GM19468 (cell line): ENCODE measurements at regions not wholly inside any gene's neighbourhood (a gene's known extent, or its start where the extent isn't known, plus 50 kb on each side); places are given as distances from the start of the nearest gene placed in this dataset.
"Not testable (repeated sequence)": the region's sequence is repeated elsewhere in the genome, so short reads cannot be mapped to it uniquely, and the experiment has no call there.

ENCODE experiments used
- ATAC-seq: cut with Tn5 transposase; IDR thresholded peaks from one replicate; pipeline ENCODE4 v1.9.1; 2021; ENCODE audit warnings: mild to moderate bottlenecking, moderate library complexity, moderate number of reproducible peaks; ENCODE audit not compliant: unreplicated experiment; ENCODE audit errors: extremely low read depth

DNA sequence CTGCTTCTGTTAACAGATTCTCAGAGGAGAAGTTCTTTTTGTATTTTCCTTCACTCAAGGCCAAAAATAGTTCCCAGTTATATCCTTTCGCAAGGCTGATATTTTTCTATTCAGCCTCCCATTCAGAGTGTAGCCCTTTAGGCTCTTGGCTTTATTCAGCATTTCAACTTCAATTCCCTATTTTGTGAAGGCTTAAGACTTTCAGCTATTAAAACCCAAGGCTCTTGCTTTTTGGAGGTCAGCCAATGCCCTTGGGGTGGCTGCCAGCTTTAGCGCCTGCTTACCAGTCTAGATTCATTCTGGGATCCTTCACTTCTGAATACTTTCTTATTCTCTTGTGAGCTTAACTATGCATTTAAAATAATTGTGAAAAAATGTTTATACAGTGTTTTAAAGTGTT, 57.3 kb upstream of the ADGRA3 start:
- no peak for ATAC-seq

- no peak for ATAC-seq
Measured at GRCh38 chr4:22573641-22574040, 57.8 kb upstream of the ADGRA3 start.

DNA sequence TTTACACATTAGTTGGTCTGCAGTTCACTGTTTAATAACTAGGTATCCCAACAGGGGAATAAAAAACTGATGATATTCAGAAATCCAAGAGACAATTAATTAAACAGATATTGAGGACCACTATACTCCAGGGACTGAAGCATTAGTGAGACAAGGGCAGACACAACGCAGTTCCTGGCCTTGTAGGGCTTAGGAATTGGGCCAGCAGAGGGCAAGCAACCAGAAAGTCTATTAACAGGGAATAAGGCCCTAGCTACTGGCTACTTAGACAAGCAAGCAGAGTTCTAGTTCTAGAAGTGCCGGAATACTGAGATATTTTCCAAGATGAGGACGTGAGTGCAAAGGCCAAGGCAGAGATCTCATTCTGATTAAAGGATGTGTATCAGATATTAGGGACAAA, 58.6 kb upstream of the ADGRA3 start:
- ATAC-seq: no peak

GRCh38 chr4:22574880-22575279, 59.0 kb upstream of the ADGRA3 start:
- no peak for ATAC-seq

DNA sequence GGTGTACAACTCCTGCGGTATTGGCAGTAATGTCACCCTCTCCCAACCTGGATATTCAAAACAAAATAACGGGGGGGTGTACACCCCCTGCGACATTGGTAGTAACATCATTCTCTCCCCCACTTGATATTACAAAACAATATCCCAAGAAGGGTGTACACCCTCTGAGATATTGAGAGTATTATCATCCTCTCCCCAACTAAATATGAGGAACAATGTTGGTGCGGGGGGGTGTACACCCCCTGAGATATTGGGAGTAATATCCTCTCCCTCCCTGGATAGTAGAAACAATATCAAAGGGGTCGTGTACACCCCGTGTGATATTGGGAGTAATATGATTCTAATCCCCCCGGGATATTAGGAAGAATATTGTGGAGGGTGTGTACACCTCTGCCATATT, 71.4 kb upstream of the ADGRA3 start:
- ATAC-seq: no peak

DNA sequence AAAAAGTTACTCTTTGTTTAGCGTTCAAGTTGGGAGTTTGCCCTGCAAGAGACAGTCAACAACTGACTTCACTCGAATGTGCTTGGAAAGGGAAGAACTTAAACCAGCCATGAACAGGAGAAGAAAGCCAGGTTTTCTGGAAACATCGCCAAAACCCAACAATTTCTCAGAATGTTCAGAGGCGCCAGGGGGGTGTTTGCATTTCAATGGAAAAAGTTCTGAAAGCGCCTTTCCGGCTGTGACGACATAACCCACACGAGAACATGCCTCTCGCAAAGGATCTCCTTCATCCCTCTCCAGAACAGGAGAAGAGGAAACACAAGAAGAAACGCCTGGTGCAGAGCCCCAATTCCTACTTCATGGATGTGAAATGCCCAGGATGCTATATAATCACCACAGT, 78.1 kb upstream of the ADGRA3 start:
- no peak for ATAC-seq

DNA sequence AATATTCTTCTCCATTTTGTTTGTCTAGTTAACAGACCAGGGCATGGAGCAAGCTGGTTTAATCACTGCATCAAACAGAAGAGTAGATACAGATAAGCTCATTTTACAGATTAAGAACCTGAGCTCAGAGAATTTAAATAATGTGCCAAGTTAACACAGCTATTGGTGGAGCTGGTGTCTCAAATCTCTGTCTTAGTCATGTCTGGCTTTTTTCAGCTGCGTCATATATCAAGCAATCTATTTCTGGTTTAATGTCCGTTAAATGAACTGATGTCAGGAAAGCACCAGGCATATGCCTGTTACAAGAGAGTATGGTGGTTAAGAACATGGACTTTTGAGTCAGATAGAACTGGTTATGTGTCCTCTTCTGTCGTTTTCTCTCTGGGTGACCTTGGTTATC, 79.8 kb upstream of the ADGRA3 start:
- peak; percentile 39 for ATAC-seq

- ATAC-seq: no peak
Measured at GRCh38 chr4:22596409-22596808, 80.5 kb upstream of the ADGRA3 start.

- ATAC-seq: no peak
Measured at GRCh38 chr4:22597471-22597870, 81.6 kb upstream of the ADGRA3 start.

DNA sequence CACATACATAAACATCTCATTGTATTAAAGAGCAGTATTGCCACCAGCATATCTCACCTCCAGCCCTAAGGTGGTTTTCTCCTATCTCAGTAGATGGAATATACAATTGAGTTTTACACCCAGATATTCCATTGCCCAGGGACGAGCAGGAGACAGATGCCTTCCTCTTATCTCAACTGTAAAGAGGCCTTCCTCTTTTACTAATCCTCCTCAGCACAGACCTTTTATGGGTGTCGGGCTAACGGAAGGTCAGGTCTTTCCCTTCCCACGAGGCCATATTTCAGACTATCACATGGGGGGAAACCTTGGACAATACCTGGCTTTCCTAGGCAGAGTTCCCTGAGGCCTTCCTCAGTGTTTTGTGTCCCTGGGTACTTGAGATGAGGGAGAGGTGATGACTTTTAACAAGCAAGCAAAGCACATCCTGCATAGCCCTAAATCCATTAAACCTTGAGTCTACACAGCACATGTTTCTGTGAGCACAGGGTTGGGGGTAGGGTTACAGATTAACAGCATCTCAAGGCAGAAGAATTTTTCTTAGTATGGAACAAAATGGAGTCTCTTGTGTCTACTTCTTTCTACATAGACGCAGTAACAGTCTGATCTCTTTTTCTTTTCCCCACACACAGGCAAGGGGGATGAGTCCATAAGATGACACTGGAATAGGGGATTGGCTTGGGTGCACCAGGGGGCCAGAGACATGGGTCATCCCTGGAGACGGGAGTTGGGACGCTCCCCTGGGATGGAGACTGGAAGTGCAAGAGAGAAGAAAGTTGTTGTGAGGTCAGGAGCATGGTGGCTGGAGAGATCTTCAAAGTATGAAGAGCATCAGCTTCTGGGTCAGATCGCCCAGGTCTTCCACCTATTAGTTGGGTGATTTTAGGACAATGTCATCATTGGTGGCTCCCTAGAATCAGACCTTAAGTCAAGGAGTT, 82.5 kb upstream of the ADGRA3 start:
- ATAC-seq: not testable (repeated sequence)

DNA sequence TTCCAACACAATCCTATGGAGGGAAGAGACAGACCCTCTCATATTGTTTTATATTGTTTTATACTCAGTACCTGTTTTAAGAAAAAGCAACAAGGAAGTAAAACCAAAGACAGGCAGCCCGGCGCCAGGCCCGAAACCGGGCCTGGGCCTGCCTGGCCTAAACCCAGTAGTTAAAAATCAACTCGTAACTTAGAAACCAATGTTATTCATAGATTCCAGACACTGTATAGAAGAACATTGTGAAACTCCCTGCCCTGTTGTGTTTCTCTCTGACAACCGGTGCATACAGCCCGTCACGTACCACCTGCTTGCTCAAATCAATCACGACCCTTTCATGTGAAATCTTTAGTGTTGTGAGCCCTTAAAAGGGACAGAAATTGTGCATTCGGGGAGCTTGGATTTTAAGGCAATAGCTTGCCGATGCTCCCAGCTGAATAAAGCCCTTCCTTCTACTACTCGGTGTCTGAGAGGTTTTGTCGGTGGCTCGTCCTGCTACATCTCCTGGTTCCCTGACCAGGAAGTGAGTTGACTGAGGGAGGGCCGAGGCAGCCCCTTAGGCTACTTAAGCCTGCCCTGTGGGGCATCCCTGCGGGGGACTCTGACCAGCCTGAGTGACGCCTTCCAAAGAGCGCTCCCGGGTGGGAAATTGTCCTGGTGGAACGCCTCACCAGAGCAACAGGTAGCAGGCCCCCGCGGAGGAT, 83.5 kb upstream of the ADGRA3 start:
- not testable (repeated sequence) for ATAC-seq

GRCh38 chr4:22599929-22600432, 84.1 kb upstream of the ADGRA3 start:
- not testable (repeated sequence) for ATAC-seq

DNA sequence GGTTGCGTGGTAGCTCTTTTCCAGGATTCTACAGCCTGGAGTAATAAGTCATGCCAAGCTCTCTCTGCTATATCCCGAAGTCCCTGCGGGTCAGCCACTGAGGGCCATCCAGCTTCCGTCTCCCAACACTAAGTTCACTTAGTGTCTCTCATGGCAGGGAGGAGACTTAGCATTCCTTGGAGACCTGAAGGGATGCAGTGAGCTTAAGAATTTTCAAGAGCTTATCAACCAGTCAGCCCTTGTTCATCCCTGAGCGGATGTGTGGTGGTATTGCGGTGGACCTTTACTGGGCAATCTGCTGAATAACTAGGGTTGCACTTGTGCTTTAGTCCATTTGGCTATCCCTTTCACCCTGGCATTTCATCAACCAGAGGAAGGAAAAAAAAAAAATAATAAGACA, 85.8 kb upstream of the ADGRA3 start:
- ATAC-seq: not testable (repeated sequence)

DNA sequence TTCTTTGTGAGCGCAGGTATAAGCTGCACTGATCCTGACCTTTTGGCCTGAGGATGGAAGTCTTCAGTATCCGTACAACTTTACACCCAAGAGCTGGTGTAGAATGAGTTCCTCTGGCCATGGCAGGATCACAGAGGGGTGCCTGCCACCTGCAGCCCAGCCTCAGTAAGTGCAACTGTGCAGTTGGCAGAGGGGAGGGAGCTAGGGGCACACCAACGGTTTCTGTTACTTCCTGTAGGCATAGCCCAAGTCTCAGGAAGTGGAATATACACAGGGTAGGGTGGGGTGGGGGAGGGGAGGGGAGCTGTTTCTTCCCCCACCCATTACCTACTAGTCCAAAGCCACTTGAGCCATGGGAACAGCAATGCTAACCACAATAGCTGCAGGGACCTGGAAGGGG, 85.4 kb upstream of the GBA3 start:
- peak; percentile 58 for ATAC-seq

GRCh38 chr4:22609951-22610525, 82.7 kb upstream of the GBA3 start:
- not testable (repeated sequence) for ATAC-seq

GRCh38 chr4:22614114-22614513, 78.6 kb upstream of the GBA3 start:
- ATAC-seq: no peak

DNA sequence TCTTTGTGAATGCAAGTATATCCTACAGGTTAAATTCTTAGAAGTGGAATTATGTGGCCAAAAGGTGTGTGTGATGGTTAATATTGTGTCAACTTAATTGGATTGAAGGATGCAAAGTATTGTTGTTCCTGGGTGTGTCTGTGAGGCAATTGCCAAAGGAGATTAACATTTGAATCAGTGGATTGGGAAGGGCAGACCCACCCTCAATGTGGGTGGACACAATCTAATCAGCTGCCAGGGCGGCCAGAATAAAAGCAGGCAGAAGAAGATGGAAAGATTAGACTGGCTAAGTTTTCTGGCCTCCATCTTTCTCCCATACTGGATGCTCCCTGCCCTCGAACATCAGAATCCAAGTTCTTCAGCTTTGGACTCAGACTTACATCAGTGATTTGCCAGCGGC, 76.2 kb upstream of the GBA3 start:
- ATAC-seq: no peak

DNA sequence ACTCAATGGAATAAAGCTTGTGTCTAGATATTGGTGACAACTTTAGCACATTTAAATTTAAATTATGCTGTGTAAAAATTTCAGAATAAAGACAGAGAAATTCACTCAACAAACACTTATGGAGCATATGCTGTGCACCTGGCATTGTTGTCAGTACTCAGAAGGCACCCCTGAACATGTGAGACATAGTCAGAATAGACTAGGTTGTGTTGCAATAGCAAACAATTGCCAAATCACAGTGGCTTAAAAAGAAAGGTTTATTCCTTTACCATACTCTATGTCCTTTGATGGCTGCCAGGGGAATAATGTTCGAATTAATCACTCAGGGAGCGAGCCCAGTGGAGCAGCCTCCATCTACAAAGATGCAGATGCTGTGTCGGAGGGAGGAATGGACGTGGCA, 72.6 kb upstream of the GBA3 start:
- ATAC-seq: not testable (repeated sequence)

DNA sequence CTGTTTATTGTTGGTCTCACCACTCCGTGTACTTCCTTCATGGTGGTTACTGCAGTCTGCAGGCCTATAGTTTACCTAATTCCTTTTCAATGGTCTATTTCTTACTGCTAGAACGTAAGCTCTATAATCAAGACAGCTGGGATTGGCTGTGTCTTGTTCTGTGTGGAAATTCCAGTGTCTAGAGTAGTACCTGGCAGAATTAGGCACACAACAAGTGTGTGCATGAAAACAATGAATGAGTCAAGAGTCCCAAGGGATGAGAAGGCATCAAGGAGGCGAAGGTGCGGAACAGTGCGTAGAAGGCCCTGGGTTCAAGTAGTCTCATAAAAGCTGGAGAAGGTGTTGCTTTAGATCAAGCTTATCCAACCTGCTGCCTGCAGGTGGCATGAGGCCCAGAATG, 70.8 kb upstream of the GBA3 start:
- not testable (repeated sequence) for ATAC-seq

DNA sequence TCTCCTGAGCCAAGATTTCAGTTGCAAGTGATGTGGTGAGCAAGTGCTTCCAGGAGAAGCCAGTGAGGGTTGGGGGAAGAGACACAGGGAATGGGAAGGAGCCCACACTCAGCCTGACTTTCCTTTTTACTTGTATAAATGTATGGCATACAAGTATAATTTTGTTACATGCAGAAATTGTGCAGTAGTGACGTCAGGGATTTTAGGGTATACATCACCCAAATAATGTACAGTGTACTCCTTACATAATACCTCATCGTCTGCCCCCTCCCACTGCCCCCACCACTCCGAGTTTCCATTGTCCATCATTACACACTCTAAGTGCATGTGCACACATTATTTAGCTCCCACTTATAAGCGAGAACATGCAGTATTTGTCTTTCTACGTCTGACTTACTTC, 68.7 kb upstream of the GBA3 start:
- not testable (repeated sequence) for ATAC-seq

GRCh38 chr4:22625311-22625710, 67.4 kb upstream of the GBA3 start:
- no peak for ATAC-seq
